ENCODE measurements at regions not wholly inside any gene's neighbourhood (a gene's known extent, or its start where the extent isn't known, plus 50 kb on each side); places are given as distances from the start of the nearest gene placed in this dataset.

DNA sequence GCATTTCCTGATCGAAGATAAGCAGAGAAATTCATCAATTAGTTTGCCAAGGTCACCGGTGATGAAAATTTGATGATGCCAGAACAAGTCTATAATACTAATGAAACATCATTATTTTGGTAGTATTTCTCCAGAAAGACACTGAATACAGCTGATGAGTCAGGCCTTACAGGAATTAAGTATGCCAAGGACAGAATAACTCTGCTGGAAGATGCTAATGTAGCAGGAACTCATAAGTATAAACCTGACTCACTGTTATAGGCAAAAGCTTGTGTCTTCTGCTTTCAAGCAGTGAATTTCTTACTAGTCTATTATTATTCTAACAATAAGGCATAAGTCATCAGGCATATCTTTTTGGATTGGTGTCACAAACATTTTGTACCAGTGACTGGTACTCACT lies 1825.1 kb upstream of the IGFBP7 start:
- H3K27ac Mint-ChIP-seq: no peak overlapping the region
- H3K36me3 Mint-ChIP-seq (ENCODE audit: low read depth): no peaks in the 10 kb centered on the region
- peaks cover 22% of the 10 kb centered on the region for H3K9me3 Mint-ChIP-seq
- ATAC-seq (replicated peaks): no peak
- H3K4me1 Mint-ChIP-seq: no peaks in the 10 kb centered on the region
- no peak overlapping the region for H3K4me3 Mint-ChIP-seq
- no peaks in the 10 kb centered on the region for H3K27me3 Mint-ChIP-seq

DNA sequence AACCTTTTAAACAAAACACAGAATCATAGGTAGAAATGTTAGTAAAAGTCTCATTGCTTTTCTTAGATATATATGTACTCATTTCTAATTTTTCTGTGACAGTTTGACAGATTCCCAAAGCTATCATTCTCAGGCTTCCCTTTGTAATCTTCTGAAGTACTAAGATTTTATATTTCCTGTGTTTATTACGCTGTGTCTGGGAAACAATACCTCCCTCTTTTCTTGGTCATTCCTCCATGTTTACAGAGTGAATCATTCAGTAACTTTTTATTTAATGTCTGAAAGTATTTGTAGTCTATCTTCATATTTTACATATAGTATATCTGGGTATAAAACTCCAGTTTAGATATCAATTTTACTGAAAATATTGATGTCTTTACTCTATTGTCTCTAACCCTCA lies 1826.3 kb upstream of the IGFBP7 start:
- Mint-ChIP-seq H3K27me3 (no peaks in the 10 kb centered on the region), H3K27ac (no peak overlapping the region), H3K36me3 (ENCODE audit: low read depth) (no peaks in the 10 kb centered on the region), H3K9me3 (peaks cover 17% of the 10 kb centered on the region), H3K4me1 (no peaks in the 10 kb centered on the region), H3K4me3 (no peak overlapping the region)
- ATAC-seq (replicated peaks): no peak

DNA sequence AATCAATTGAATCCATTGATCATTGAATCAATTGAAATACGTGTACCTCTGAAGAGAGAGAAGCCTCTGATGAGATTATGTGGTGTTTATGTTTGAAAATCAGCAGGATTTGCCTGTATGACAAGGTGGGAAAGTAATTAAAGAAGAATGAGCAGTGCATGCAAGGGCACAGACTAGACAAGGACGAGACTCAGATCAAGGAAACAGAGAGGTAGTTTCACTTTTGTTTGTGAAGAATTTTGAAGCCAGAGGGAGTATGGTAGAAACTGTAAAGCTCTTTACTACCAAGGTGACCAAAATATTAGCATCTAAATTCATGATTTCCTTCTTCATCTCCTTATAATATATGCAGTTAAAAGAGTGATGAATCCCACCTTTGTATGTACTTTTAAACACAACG lies 1830.0 kb upstream of the IGFBP7 start:
- Mint-ChIP-seq H3K9me3 (peaks cover 9% of the 10 kb centered on the region), H3K27me3 (no peaks in the 10 kb centered on the region), H3K4me3 (no peak overlapping the region), H3K27ac (no peak overlapping the region), H3K4me1 (no peaks in the 10 kb centered on the region), H3K36me3 (ENCODE audit: low read depth) (no peaks in the 10 kb centered on the region)
- no peak for ATAC-seq (replicated peaks)

DNA sequence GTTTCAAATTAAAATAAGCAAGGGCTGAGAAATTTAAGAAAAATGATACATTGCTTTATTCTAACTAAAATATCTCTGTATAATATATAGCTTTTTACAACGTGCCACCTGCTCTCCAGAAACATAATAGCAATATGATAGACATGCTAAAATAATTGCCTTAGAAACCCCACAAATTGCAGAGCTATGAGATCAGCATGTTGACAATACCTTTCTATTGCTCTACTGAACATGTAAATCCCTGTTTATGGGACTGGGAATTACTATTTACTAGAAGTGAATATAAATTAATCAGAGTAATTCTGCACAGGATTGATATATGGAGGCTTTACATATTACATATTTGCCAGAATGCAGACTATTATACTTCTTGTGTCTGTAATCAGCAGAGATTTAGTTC lies 1831.1 kb upstream of the IGFBP7 start:
- no peak for ATAC-seq (replicated peaks)
- H3K27ac Mint-ChIP-seq: no peak overlapping the region
- no peaks in the 10 kb centered on the region for H3K4me1 Mint-ChIP-seq
- H3K4me3 Mint-ChIP-seq: no peak overlapping the region
- H3K36me3 Mint-ChIP-seq (ENCODE audit: low read depth): no peaks in the 10 kb centered on the region
- H3K27me3 Mint-ChIP-seq: no peaks in the 10 kb centered on the region
- peaks cover 9% of the 10 kb centered on the region for H3K9me3 Mint-ChIP-seq

DNA sequence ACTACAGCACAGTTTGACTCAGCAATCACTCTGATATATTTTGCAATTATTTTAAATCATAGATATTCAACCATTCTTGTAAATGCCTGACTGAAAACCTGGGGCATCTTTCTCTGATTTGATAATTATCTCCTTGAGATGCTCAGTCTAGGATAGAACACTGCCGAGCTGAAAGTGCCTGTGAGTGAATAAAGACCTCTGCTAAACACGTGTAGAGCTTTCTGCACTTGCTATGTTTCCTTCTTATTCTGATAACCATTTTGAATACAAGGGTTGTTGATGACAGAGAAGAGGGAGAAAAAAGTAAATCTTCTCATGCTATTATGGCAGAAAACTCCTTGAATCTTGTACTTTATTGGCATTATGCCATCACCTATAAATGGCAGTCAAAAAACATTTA lies 1843.4 kb upstream of the IGFBP7 start:
- Mint-ChIP-seq H3K27ac (no peak overlapping the region), H3K9me3 (peaks cover 18% of the 10 kb centered on the region)

DNA sequence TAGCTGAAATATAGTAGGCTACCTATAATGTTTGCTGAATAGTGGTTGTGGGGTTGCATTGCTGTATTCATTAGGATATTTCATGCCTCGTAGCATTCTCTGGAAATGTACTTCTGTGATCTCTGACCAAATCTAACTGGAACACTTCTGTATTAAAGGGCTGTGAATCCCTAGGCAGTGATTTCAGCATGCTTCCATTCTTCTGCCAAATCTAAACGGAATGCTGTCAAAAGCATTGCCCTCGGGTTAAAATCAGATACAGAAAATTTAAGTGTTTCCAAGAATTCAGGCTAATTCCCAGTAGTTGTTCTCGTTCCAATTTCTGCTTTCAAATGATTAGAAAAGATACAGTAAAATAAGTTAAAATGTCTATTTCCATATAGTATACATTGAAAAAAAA lies 1847.5 kb upstream of the IGFBP7 start:
- no peak for ATAC-seq (replicated peaks)
- H3K9me3 Mint-ChIP-seq: peaks cover 17% of the 10 kb centered on the region
- H3K36me3 Mint-ChIP-seq (ENCODE audit: low read depth): no peaks in the 10 kb centered on the region
- no peak overlapping the region for H3K27ac Mint-ChIP-seq
- no peaks in the 10 kb centered on the region for H3K4me1 Mint-ChIP-seq
- H3K27me3 Mint-ChIP-seq: no peaks in the 10 kb centered on the region
- H3K4me3 Mint-ChIP-seq: no peak overlapping the region

More for the DNA sequence above, 1843.4 kb upstream of the IGFBP7 start:
- no peak overlapping the region for H3K4me3 Mint-ChIP-seq
- no peaks in the 10 kb centered on the region for H3K4me1 Mint-ChIP-seq
- no peaks in the 10 kb centered on the region for H3K27me3 Mint-ChIP-seq
- ATAC-seq (replicated peaks): no peak
- H3K36me3 Mint-ChIP-seq (ENCODE audit: low read depth): no peaks in the 10 kb centered on the region

DNA sequence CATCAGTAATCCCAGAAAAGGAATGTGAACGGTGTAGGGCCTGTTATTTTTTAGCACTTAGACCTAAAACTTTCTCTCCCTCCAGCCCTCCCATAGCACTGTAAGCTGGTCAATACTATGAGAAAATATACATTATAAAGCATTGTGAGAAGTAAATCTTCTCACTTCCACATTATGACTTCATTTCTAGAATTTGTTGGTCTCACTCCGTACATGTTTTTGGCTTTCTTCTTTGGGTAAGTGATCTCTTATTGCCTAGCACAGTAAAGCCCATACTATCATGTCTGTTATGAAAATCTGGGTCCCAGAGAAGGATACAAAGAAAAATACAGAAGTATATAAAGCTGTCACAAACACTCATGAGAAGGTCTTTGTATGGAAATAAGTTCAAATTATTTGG lies 1851.1 kb upstream of the IGFBP7 start:
- no peak for ATAC-seq (replicated peaks)

DNA sequence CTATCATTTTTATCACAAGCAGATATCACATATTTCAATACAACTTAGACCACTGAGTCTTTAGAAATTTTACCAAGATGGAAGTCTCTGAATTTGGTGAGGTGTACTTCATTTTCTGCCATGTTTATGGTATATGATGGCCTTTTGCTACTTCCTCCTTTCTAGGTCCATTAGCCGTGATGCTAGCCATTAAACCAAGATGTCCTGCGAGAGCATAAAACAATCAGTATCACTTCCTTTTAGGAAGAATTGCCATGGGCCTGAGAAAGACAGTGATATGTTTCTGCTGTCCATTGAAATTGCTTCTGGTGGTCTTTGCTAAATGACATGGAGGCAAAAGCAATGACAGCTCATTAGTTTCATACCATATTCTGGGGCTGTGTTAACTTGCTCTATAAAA lies 1851.7 kb upstream of the IGFBP7 start:
- H3K36me3 Mint-ChIP-seq (ENCODE audit: low read depth): no peaks in the 10 kb centered on the region
- H3K4me3 Mint-ChIP-seq: no peak overlapping the region
- no peak for ATAC-seq (replicated peaks)
- no peaks in the 10 kb centered on the region for H3K4me1 Mint-ChIP-seq
- H3K27ac Mint-ChIP-seq: no peak overlapping the region
- peaks cover 16% of the 10 kb centered on the region for H3K9me3 Mint-ChIP-seq
- H3K27me3 Mint-ChIP-seq: no peaks in the 10 kb centered on the region

More for the DNA sequence above, 1851.1 kb upstream of the IGFBP7 start:
- Mint-ChIP-seq H3K36me3 (ENCODE audit: low read depth) (no peaks in the 10 kb centered on the region), H3K27me3 (no peaks in the 10 kb centered on the region), H3K9me3 (peaks cover 16% of the 10 kb centered on the region), H3K4me3 (no peak overlapping the region), H3K27ac (no peak overlapping the region), H3K4me1 (no peaks in the 10 kb centered on the region)

DNA sequence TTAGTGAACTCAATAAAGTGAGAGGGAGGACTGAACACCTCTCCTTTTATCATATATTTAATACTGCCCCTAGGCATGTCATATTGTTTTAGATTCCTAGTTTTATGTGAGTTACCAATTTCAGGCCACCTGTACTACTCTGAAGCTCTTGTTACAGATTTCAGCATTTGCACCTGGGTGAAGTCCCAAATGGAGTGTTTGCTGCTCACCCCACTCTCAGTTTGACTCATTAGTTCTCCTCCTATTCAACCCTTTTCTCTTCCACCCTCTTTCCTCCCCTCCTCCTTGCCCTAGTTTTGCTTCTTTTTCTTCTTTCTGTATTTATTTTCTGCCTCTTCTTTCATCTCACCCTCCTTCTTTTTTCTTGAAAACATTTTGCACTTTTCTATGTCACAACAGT lies 1852.2 kb upstream of the IGFBP7 start:
- Mint-ChIP-seq H3K4me1 (no peaks in the 10 kb centered on the region), H3K9me3 (peaks cover 13% of the 10 kb centered on the region), H3K27me3 (no peaks in the 10 kb centered on the region), H3K36me3 (ENCODE audit: low read depth) (no peaks in the 10 kb centered on the region), H3K4me3 (no peak overlapping the region), H3K27ac (no peak overlapping the region)
- no peak for ATAC-seq (replicated peaks)

DNA sequence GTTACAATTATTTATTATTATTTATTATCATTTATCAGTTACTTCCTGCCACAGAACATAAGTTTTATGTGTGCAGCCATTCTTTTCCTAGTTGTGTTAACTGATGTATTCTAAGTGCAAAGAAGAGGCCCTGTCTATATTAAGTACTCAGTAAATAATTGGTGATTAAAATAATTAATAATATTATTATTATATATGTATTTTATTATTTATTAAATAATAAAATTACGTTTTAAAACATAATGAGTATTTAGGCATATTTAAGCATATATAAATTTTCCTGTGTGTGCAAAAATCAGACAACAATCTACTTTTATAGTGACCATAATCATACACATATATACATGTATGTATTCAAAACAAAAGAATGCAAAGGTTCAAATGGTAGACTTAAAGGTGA lies 1871.6 kb upstream of the IGFBP7 start:
- no peak overlapping the region for H3K27ac Mint-ChIP-seq
- no peaks in the 10 kb centered on the region for H3K4me1 Mint-ChIP-seq
- peaks cover 5% of the 10 kb centered on the region for H3K9me3 Mint-ChIP-seq
- no peak for ATAC-seq (replicated peaks)
- no peak overlapping the region for H3K4me3 Mint-ChIP-seq
- H3K27me3 Mint-ChIP-seq: no peaks in the 10 kb centered on the region
- no peaks in the 10 kb centered on the region for H3K36me3 Mint-ChIP-seq (ENCODE audit: low read depth)

DNA sequence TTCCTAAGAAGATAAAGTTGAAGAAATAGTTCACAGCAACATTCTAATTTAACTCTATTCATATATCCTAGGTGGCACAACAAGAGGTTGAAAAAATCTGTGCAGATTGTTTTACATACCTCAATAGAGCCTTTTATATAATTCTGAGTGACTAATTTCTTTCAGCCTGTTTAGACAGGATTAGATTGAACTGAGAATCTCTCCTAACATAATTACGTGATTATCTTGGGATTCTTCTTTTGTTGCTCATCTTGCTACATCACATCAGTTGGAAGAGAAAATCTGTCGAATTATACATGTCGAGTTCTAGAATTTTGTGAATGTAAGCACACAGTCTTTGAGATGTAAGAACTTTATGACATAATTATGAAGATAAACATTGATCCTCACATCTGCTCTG lies 1873.7 kb upstream of the IGFBP7 start:
- H3K4me3 Mint-ChIP-seq: no peak overlapping the region
- H3K36me3 Mint-ChIP-seq (ENCODE audit: low read depth): no peaks in the 10 kb centered on the region
- no peak overlapping the region for H3K27ac Mint-ChIP-seq
- no peak for ATAC-seq (replicated peaks)
- H3K4me1 Mint-ChIP-seq: no peaks in the 10 kb centered on the region
- H3K9me3 Mint-ChIP-seq: peaks cover 9% of the 10 kb centered on the region
- H3K27me3 Mint-ChIP-seq: no peaks in the 10 kb centered on the region

DNA sequence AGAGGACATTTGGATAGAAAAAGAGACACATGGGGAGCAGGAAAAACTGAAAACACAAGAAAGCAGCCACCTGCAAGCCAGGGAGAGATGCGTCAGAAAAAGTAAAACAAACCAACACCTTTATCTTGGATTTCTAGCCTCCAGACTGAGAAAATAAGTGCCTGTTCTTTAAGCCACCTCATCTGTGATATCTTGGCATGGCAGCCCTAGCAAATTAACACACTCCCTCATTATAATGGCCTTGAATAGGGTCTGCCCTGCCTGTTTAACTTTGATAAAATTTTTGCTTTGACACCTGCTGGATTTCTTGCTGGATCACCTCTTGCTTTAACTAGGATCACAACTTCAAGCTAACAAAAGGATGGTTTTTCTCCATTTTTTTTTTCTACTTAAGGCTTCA lies 1892.0 kb upstream of the IGFBP7 start:
- Mint-ChIP-seq H3K4me3 (no peak overlapping the region), H3K27ac (no peak overlapping the region), H3K9me3 (peaks cover 32% of the 10 kb centered on the region), H3K36me3 (ENCODE audit: low read depth) (no peaks in the 10 kb centered on the region), H3K27me3 (no peaks in the 10 kb centered on the region), H3K4me1 (no peaks in the 10 kb centered on the region)
- no peak for ATAC-seq (replicated peaks)

DNA sequence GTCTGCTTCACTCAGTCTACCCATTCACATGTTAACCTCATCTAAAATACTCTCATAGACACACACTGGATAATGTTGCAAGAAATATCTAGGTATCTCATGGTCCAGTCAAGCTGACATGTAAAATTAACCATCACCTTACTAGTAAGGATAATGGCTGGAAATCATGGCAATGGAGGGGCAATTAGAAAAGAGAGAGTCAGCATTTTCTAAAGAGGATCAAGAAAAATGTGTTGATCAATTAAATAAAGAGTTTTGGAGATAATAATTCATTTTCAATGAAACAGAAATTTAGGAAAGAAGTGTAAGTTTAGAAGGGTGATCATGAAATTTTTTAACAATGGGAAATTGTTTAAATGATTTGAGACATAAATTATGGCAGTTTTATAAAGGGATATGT lies 1914.1 kb upstream of the IGFBP7 start:
- no peak overlapping the region for H3K27ac Mint-ChIP-seq
- ATAC-seq (replicated peaks): no peak
- H3K9me3 Mint-ChIP-seq: peaks cover 21% of the 10 kb centered on the region
- no peaks in the 10 kb centered on the region for H3K27me3 Mint-ChIP-seq
- H3K36me3 Mint-ChIP-seq (ENCODE audit: low read depth): no peaks in the 10 kb centered on the region
- no peak overlapping the region for H3K4me3 Mint-ChIP-seq
- H3K4me1 Mint-ChIP-seq: no peaks in the 10 kb centered on the region

DNA sequence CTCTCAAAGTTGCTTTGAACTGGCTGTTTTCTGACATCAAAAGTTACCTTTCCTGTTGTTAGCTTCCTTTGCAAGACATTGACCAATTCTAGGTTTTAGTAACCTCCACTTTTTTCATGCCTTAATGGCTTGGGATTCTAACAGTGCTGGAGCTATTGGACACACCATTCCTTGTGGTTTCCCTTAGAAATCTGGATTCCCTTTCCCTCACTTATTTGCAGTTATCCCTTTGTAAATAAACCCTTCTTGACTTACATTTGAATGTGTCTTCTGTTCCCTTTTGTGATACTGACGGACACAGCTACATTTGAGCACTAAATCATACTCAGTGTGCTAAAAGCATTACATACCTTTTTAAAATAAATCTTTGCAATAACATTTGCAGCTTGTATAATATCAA lies 1927.6 kb upstream of the IGFBP7 start:
- Mint-ChIP-seq H3K9me3 (peaks cover 7% of the 10 kb centered on the region), H3K27me3 (no peaks in the 10 kb centered on the region), H3K4me3 (no peak overlapping the region)

DNA sequence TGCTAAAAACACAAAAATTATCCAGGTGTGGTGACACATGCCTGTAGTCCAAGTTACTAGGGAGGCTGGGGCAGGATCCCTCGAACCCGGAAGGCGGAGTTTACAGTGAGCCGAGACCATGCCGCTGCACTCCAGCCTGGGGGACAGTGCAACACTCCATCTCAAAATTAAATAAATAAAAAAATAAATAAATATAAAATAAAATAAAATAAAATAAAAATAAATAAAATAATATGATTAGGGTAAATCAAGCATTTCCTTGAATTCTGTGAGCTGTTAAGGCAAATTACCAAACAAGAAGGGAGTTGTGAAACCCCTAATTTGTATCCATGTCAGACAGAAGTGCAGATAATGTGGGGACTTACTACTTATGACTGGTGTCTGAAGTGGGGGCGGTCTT lies 1928.9 kb upstream of the IGFBP7 start:
- Mint-ChIP-seq H3K27ac (no peak overlapping the region), H3K4me1 (no peaks in the 10 kb centered on the region), H3K27me3 (no peaks in the 10 kb centered on the region), H3K4me3 (no peak overlapping the region), H3K36me3 (ENCODE audit: low read depth) (no peaks in the 10 kb centered on the region), H3K9me3 (peaks cover 5% of the 10 kb centered on the region)
- no peak for ATAC-seq (replicated peaks)

More for the DNA sequence above, 1927.6 kb upstream of the IGFBP7 start:
- H3K4me1 Mint-ChIP-seq: no peaks in the 10 kb centered on the region
- no peaks in the 10 kb centered on the region for H3K36me3 Mint-ChIP-seq (ENCODE audit: low read depth)
- no peak for ATAC-seq (replicated peaks)
- H3K27ac Mint-ChIP-seq: no peak overlapping the region

DNA sequence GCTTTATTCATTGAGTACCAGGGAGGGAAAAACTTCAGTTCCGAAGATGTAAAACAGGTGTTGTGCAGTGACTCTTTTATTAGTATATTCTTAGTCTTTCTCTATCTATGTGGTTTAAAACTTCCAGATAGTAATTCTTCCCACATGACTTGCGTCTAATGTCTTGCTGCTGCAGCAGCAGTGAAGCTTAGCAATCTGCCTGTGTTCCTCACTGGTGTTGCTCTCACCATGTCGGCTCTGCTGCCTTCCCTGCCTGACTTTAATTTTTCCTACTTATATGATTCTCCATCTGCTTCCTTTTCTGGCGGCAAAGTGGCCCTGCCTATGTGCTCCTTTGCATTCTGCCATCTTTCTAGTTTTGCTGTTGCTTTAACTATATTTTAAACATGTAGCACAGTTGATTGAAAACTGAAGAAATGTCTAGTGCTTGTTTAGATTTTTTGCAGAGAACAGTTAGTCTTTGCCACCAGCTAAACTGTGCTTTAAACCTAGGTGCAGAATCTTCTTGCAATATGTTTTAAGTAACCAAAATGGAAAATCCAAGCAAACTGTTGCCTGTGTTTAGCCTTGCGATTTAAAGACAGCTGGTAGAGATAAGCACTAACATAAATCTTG lies 1934.2 kb upstream of the IGFBP7 start:
- Mint-ChIP-seq H3K4me1 (no peaks in the 10 kb centered on the region), H3K27me3 (no peaks in the 10 kb centered on the region), H3K36me3 (ENCODE audit: low read depth) (no peaks in the 10 kb centered on the region), H3K4me3 (no peak overlapping the region), H3K27ac (no peak overlapping the region), H3K9me3 (peaks cover 8% of the 10 kb centered on the region)
- ATAC-seq (replicated peaks): no peak
